GM18867 (cell line): ENCODE measurements at regions not wholly inside any gene's neighbourhood (a gene's known extent, or its start where the extent isn't known, plus 50 kb on each side); places are given as distances from the start of the nearest gene placed in this dataset.

Experiments used
- ATAC-seq: cut with Tn5 transposase; IDR thresholded peaks from one replicate; pipeline ENCODE4 v1.9.1; 2021; ENCODE audit warnings: mild to moderate bottlenecking, moderate library complexity; ENCODE audit not compliant: unreplicated experiment

- no peak for ATAC-seq
Observed at GRCh38 chr11:115572551-115572950, 68.3 kb upstream of the CADM1 start.

DNA sequence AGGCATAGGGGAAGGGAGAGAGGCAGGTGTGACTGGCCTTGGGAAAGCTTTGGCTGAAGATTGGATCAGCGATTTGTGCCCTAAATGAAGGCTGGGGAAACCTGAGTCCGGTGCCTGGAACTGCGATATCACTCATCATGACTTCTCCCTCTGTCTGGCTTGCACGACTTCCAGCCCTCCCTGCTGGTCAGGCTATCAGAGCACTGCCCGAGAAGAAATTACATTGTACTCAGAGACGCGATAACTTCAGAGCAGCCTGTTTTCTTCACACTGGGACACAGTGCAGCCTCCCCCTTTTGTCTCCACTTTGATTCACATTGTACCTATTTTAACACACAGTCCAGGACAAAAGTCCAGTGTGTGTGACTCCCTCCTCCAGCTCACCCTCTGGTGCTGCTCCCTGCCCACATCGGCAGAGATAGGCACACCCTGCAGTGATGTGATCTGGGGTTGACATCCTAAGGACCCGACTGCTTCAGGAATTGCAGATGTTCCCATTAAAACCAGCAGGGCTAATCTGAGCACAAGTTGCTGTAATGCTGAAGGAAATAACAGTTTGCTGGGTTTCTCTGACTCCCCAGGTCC is 62.1 kb upstream of the CADM1 start:
- ATAC-seq = no peak

DNA sequence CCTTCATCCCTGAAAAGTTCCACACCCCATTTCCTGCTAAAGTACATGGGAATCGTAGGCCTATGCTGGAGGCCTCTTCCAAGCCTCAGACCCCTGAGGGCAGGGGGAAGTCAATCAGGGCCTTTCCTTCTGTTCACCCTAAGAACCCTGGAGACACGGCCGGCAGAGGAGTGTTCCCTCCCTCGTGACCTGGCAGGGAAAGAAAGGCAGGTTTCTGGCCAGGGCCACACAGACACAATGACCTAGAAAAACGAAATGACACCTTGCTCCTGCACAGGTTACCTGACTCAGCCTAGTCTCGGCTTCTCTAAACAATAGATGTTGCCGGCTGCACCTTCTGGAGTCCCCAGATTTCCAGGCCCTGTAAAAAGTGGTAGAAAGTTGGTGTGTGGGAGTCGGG is 60.6 kb upstream of the CADM1 start:
- no peak for ATAC-seq

DNA sequence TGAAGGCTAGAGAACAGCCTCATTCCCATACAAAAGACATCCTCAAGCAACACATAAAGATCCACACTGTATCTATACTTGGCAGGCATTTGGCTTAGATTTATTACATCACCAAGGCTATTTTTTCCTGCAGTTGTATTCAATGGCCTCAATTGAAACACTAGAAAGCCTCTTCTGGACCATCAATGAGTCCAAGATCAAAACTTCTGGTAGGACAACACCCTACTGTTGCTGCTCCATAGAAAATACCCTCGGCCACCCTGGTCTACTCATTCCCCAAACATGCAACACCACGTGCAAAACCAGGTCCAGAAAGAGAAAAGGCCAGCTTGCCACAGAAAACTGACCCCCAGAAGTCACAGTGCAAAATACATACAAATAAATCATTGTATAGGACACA is 56.9 kb upstream of the CADM1 start:
- no peak for ATAC-seq

DNA sequence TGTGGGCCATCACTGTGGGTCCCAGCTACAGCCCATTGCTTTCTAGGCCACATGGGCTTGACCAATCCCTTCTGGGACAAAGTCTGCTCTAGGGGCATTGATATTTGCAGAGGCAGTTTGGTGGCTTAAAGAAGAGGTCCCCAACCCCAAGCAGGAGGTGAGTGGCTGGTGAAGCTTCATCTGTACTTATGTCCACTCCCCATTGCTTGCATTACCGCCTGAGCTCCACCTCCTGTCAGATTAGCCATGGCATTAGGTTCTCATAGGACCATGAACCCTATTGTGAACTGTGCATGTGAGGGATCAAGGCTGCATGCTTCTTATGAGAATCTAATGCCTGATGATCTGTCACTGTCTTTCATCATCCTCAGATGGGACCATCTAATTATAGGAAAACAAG is 54.4 kb upstream of the CADM1 start:
- no peak for ATAC-seq

DNA sequence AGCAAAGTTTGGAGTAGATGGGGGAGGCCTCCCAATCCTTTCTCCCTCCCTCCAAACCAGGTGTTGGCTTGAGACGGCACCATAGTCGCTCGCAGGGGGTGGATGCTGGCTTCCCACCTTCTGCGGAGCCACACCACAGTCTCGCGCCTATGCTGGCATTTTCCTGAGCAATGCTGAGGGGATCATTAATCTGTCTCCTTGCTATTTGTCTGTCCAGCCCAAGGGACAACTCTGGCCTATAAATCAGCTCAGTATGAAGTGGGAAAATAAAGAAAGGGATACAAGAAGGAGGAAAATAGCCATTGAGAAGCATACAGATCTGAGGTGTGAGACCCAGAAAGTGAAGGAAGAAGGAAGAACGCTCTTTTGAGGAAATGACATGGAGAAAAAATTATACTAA is 53.5 kb upstream of the CADM1 start:
- no peak for ATAC-seq

DNA sequence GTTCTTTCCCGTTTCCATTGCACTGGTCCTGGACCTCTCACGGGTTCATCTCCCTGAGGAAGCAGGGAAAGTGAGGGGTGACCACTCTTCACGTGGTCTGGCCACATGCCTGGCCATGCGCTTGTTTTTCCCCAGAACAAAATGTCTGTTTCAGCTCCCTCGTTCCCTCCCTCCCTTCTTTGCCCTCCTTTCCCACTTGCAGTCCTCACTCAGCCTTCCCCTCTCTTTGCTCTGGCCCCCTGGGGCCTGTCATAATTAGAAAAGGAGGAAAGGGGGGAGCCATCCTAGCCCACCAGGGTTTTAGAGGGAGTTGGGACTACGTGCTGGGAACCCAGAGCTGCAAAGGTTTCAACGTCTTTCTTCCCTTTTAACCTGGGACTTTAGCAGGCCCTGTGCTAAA is 52.8 kb upstream of the CADM1 start:
- no peak for ATAC-seq

DNA sequence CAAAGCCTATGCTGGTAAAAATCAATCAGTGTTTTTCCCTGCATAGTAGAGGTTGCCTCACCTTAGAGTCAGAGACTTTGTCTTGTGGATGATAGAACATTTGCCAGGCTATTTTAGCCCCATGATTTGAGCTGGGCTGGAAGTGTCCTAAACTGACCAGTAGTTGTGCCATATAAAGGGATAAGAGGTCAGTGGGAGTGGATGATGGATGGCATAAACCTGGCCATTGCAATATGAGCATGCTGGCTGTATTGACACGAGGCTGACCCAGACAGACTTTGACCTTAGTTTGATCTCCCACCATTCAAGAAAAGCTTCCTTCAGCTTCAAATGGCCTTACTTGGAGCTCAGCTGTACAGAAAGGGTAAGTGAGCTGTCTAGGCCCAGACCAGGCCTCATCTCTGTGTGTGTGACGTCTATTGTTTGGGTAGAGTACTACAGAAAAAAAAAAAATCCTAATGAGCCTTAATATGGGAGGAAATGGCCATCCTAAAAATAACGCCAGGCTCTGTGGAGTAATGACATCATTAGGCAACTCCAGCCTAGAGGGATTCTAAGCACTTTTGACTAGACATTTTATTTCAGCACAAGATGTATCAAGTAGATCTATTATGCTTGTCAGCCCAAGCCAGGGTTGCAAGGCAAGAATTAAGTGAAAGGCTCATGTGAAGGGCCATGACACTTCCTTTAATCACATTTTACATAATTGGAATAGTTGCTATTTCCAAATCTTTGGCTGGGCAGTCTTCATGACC is 51.3 kb upstream of the CADM1 start:
- no peak for ATAC-seq
